ENCODE measurements at regions not wholly inside any gene's neighbourhood (a gene's known extent, or its start where the extent isn't known, plus 50 kb on each side); places are given as distances from the start of the nearest gene placed in this dataset.

- DNase-seq (ENCODE audit: low read depth, low spot score), result no peak
Observed at GRCh38 chr4:151946718-151947117, 185.9 kb upstream of the GATB start.

- no peak for DNase-seq (ENCODE audit: low read depth, low spot score)
Observed at GRCh38 chr4:151942971-151943370, 182.2 kb upstream of the GATB start.

- DNase-seq (ENCODE audit: low read depth, low spot score), result no peak
Observed at GRCh38 chr4:151940926-151941617, 180.3 kb upstream of the GATB start.

- DNase-seq (ENCODE audit: low read depth, low spot score), result no peak
Observed at GRCh38 chr4:151940291-151940690, 179.5 kb upstream of the GATB start.

GRCh38 chr4:151939670-151940069, 178.9 kb upstream of the GATB start:
- no peak for DNase-seq (ENCODE audit: low read depth, low spot score)

GRCh38 chr4:151935411-151935810, 174.6 kb upstream of the GATB start:
- no peak for DNase-seq (ENCODE audit: low read depth, low spot score)

GRCh38 chr4:151934766-151935165, 174.0 kb upstream of the GATB start:
- DNase-seq (ENCODE audit: low read depth, low spot score), result no peak

- peak; percentile 30 for DNase-seq (ENCODE audit: low read depth, low spot score)
Observed at GRCh38 chr4:151933122-151933827, 172.5 kb upstream of the GATB start.

GRCh38 chr4:151931563-151931962, 170.8 kb upstream of the GATB start:
- DNase-seq (ENCODE audit: low read depth, low spot score), result peak; percentile 50

GRCh38 chr4:151930372-151930771, 169.6 kb upstream of the GATB start:
- peak; percentile 23 for DNase-seq (ENCODE audit: low read depth, low spot score)

GRCh38 chr4:151928112-151928511, 167.3 kb upstream of the GATB start:
- DNase-seq (ENCODE audit: low read depth, low spot score), result no peak

GRCh38 chr4:151922811-151923210, 162.0 kb upstream of the GATB start:
- DNase-seq (ENCODE audit: low read depth, low spot score), result no peak

GRCh38 chr4:151922306-151922705, 161.5 kb upstream of the GATB start:
- no peak for DNase-seq (ENCODE audit: low read depth, low spot score)

GRCh38 chr4:151921811-151922210, 161.0 kb upstream of the GATB start:
- DNase-seq (ENCODE audit: low read depth, low spot score), result no peak

- no peak for DNase-seq (ENCODE audit: low read depth, low spot score)
Observed at GRCh38 chr4:151921386-151921785, 160.6 kb upstream of the GATB start.

- peak; percentile 25 for DNase-seq (ENCODE audit: low read depth, low spot score)
Observed at GRCh38 chr4:151917145-151917734, 156.4 kb upstream of the GATB start.

GRCh38 chr4:151912632-151913031, 151.8 kb upstream of the GATB start:
- DNase-seq (ENCODE audit: low read depth, low spot score), result peak; percentile 44

GRCh38 chr4:151911970-151912369, 151.2 kb upstream of the GATB start:
- DNase-seq (ENCODE audit: low read depth, low spot score), result no peak

GRCh38 chr4:151908734-151909497, 148.1 kb upstream of the GATB start:
- no peak for DNase-seq (ENCODE audit: low read depth, low spot score)

- DNase-seq (ENCODE audit: low read depth, low spot score), result no peak
Observed at GRCh38 chr4:151908201-151908600, 147.4 kb upstream of the GATB start.

GRCh38 chr4:151906438-151906837, 145.6 kb upstream of the GATB start:
- no peak for DNase-seq (ENCODE audit: low read depth, low spot score)

- no peak for DNase-seq (ENCODE audit: low read depth, low spot score)
Observed at GRCh38 chr4:151905197-151905596, 144.4 kb upstream of the GATB start.

All from ELF-1 (cell line).